Smooth muscle cell (in vitro differentiated cells): ENCODE measurements at regions not wholly inside any gene's neighbourhood (a gene's known extent, or its start where the extent isn't known, plus 50 kb on each side); places are given as distances from the start of the nearest gene placed in this dataset.

Experiments used
- DNase-seq: peaks from one replicate; lab custom pipeline; 2025; ENCODE audit not compliant: unreplicated experiment; lab: John Stamatoyannopoulos, UW
- H2AFZ ChIP-seq: fragments of 200-600 bp; sonication (generic); 2 replicates; pipeline ENCODE4 v1.6.0; 2016; ENCODE audit warnings: antibody characterized with exemption, low read depth, mild to moderate bottlenecking
- H3F3A ChIP-seq: fragments of 200-600 bp; sonication (generic); 2 replicates; pipeline ENCODE4 v1.6.0; 2017; ENCODE audit warnings: antibody characterized with exemption, low read depth
- H3K27ac ChIP-seq: fragments of 200-600 bp; sonication (generic); 2 replicates; pipeline ENCODE4 v1.5.1; 2016; ENCODE audit warnings: low read depth, mild to moderate bottlenecking
- H3K27me3 ChIP-seq: fragments of 200-600 bp; sonication (generic); 2 replicates; pipeline ENCODE4 v1.6.1; 2016; ENCODE audit warnings: low read depth, mild to moderate bottlenecking
- H3K36me3 ChIP-seq: fragments of 200-600 bp; sonication (generic); 2 replicates; pipeline ENCODE4 v1.5.1; 2016; ENCODE audit warnings: low read depth
- H3K4me1 ChIP-seq: fragments of 200-600 bp; sonication (generic); 2 replicates; pipeline ENCODE4 v1.5.1; 2016; ENCODE audit warnings: low read depth
- H3K4me2 ChIP-seq: fragments of 200-600 bp; sonication (generic); 2 replicates; pipeline ENCODE4 v1.6.0; 2016; ENCODE audit warnings: mild to moderate bottlenecking
- H3K4me3 ChIP-seq: fragments of 200-600 bp; sonication (generic); 2 replicates; pipeline ENCODE4 v1.5.1; 2016; ENCODE audit warnings: mild to moderate bottlenecking
- H3K79me2 ChIP-seq: fragments of 200-600 bp; sonication (generic); 2 replicates; pipeline ENCODE4 v1.6.0; 2016; ENCODE audit warnings: low read depth, mild to moderate bottlenecking
- H3K9ac ChIP-seq: fragments of 200-600 bp; sonication (generic); 2 replicates; pipeline ENCODE4 v1.6.0; 2016; ENCODE audit warnings: low read depth
- H3K9me3 ChIP-seq: fragments of 200-600 bp; sonication (generic); replicated peaks from 2 replicates; pipeline ENCODE4 v1.5.1; 2016; ENCODE audit warnings: low read depth
- H4K20me1 ChIP-seq: fragments of 200-600 bp; sonication (generic); 2 replicates; pipeline ENCODE4 v1.6.0; 2016; ENCODE audit warnings: low read depth
- whole genome bisulfite sequencing: methylation state at CpG from one replicate; pipeline ENCODE4 v1.1.7; 2016; ENCODE audit warnings: low lambda C conversion rate; 5-methylcytosine and 5-hydroxymethylcytosine counted together
- TF ChIP-seq, protein P1 (sequence below): fragments of 200-600 bp; sonication (generic); IDR thresholded peaks from 2 replicates; pipeline ENCODE4 v1.5.1; 2017; ENCODE audit warnings: borderline replicate concordance, mild to moderate bottlenecking, antibody characterized with exemption; ENCODE audit not compliant: insufficient read depth, poor library complexity, severe bottlenecking

DNA sequence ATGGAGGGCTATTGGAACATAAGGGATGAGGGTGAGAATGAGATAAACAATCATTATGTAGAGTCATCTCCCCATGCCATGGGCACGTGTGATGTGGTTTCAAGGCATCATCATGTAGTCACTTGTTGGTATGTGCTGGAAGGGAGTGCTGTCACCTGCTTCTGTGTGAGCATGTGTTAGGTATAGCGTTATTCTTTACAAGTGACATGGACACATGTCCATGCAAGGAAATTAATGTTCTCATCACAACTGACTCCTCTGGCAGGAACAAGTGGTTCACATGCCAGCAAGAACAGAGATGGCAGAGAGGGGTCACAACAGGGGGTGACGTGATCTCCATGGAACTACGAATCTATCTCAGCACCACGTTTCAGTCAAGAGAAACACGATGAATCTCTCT, 815.8 kb downstream of the BCL11B start:
- no peak overlapping the region for H2AFZ ChIP-seq
- H3K27me3 ChIP-seq: no peaks in the 10 kb centered on the region
- H3K4me2 ChIP-seq: no peak overlapping the region
- H3K27ac ChIP-seq: no peak overlapping the region
- H3F3A ChIP-seq: no peaks in the 10 kb centered on the region
- H3K9ac ChIP-seq: no peak overlapping the region
- H3K79me2 ChIP-seq: no peaks in the 10 kb centered on the region
- H3K9me3 ChIP-seq: no peaks in the 10 kb centered on the region
- peaks cover 5% of the 10 kb centered on the region for H3K4me1 ChIP-seq
- TF ChIP-seq, protein P1, sequence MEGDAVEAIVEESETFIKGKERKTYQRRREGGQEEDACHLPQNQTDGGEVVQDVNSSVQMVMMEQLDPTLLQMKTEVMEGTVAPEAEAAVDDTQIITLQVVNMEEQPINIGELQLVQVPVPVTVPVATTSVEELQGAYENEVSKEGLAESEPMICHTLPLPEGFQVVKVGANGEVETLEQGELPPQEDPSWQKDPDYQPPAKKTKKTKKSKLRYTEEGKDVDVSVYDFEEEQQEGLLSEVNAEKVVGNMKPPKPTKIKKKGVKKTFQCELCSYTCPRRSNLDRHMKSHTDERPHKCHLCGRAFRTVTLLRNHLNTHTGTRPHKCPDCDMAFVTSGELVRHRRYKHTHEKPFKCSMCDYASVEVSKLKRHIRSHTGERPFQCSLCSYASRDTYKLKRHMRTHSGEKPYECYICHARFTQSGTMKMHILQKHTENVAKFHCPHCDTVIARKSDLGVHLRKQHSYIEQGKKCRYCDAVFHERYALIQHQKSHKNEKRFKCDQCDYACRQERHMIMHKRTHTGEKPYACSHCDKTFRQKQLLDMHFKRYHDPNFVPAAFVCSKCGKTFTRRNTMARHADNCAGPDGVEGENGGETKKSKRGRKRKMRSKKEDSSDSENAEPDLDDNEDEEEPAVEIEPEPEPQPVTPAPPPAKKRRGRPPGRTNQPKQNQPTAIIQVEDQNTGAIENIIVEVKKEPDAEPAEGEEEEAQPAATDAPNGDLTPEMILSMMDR: no peak
- no peaks in the 10 kb centered on the region for H4K20me1 ChIP-seq
- H3K36me3 ChIP-seq: no peaks in the 10 kb centered on the region
- no peak for DNase-seq
- WGBS: 91% methylated on average over 6 of the region's 6 CpGs
- no peak overlapping the region for H3K4me3 ChIP-seq

DNA sequence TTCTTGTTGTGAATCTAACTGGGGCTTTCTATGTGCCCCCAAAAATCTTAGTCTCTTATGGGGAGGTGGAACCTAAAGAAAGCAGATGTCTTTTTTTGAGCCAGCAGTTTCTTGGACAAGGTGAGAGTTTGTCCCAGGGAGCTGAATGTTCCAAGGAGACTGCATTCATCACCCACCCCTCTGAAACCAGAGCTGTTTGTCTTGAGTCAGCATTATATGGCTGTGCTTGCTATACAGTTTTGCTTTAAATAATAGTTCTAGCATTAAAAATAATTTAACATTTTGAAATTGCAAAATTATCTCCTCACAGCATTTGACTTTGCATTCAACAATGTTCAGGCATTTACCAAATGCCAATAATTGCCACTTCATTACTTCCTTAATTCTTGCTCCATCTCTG, 813.3 kb downstream of the BCL11B start:
- no peak overlapping the region for H3K4me3 ChIP-seq
- TF ChIP-seq, protein P1: no peak
- no peak overlapping the region for H3K9ac ChIP-seq
- H3K27me3 ChIP-seq: no peaks in the 10 kb centered on the region
- H3K27ac ChIP-seq: no peak overlapping the region
- no peak overlapping the region for H3K4me2 ChIP-seq
- H3K4me1 ChIP-seq: peaks cover 4% of the 10 kb centered on the region
- DNase-seq: no peak
- H4K20me1 ChIP-seq: no peaks in the 10 kb centered on the region
- no peaks in the 10 kb centered on the region for H3K36me3 ChIP-seq
- H2AFZ ChIP-seq: no peak overlapping the region
- H3F3A ChIP-seq: no peaks in the 10 kb centered on the region
- no peaks in the 10 kb centered on the region for H3K9me3 ChIP-seq
- H3K79me2 ChIP-seq: no peaks in the 10 kb centered on the region

DNA sequence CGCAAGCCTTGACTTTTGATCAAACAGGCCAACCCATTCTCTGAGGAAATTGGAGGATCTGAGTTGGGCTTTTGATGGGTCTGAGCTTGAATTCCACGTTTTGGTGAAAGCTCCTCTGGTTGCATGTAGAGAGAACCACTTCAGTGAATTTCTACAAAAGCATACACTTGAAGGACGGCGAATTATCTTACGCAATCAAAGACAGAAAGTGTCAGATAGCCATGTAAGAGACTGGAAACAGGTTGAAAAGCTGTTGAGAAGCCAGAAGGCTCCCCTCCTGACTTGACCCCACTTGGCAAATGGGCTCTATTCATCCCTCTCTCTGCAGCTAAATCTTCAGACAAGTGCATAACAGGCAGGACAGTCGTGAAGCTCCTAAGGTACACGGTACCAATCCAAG, 809.1 kb downstream of the BCL11B start:
- H3K79me2 ChIP-seq: no peaks in the 10 kb centered on the region
- no peak overlapping the region for H2AFZ ChIP-seq
- no peaks in the 10 kb centered on the region for H3F3A ChIP-seq
- H3K9ac ChIP-seq: no peak overlapping the region
- H3K4me3 ChIP-seq: no peak overlapping the region
- no peak overlapping the region for H3K27ac ChIP-seq
- DNase-seq: no peak
- WGBS: 86% methylated on average over 7 of the region's 7 CpGs
- H3K4me1 ChIP-seq: no peaks in the 10 kb centered on the region
- TF ChIP-seq, protein P1: no peak
- H3K36me3 ChIP-seq: no peaks in the 10 kb centered on the region
- no peak overlapping the region for H3K4me2 ChIP-seq
- H4K20me1 ChIP-seq: no peaks in the 10 kb centered on the region
- H3K9me3 ChIP-seq: no peaks in the 10 kb centered on the region
- no peaks in the 10 kb centered on the region for H3K27me3 ChIP-seq

DNA sequence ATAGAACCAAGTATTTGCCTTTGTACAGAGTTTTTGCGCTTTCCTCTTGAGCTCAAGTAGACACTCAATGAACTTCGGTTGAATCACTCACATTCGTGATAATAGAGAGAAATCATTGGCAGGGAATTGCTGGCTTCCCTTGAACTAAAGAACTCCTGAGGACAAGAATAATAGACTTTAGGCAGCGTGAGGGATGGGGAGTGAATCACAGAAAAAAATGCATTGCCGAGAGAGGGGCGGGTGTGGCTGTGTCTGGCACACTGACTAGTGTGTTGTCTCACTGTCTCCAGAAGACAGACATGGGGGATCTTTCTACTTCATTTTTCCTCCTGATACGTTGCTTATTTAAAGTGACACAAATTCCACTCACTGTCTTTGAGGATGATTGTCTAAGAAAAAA, 805.2 kb downstream of the BCL11B start:
- TF ChIP-seq, protein P1: no peak
- no peaks in the 10 kb centered on the region for H3F3A ChIP-seq
- H3K27ac ChIP-seq: no peak overlapping the region
- H2AFZ ChIP-seq: no peak overlapping the region
- no peaks in the 10 kb centered on the region for H4K20me1 ChIP-seq
- H3K79me2 ChIP-seq: no peaks in the 10 kb centered on the region
- no peaks in the 10 kb centered on the region for H3K9me3 ChIP-seq
- H3K9ac ChIP-seq: no peak overlapping the region
- no peaks in the 10 kb centered on the region for H3K36me3 ChIP-seq
- H3K4me3 ChIP-seq: no peak overlapping the region
- H3K4me1 ChIP-seq: no peaks in the 10 kb centered on the region
- H3K4me2 ChIP-seq: no peak overlapping the region
- DNase-seq: no peak
- WGBS: 64% methylated on average over 7 of the region's 7 CpGs
- no peaks in the 10 kb centered on the region for H3K27me3 ChIP-seq
